ENCODE measurements at regions not wholly inside any gene's neighbourhood (a gene's known extent, or its start where the extent isn't known, plus 50 kb on each side); places are given as distances from the start of the nearest gene placed in this dataset.

GRCh38 chr2:187693923-187694322, 139.7 kb upstream of the TFPI start:
- no peak overlapping the region for H3K4me2 ChIP-seq
- peaks cover 17% of the 10 kb centered on the region for H3K9me2 ChIP-seq (ENCODE audit: insufficient read depth)
- DNase-seq (ENCODE audit: low spot score) = no peak
- H3K36me3 Mint-ChIP-seq (ENCODE audit: low read depth) = peaks cover 9% of the 10 kb centered on the region; the same call in 1 of the 3 replicates
- no peaks in the 10 kb centered on the region; the same call in 2 of the 3 replicates for H3K9me3 Mint-ChIP-seq
- H3K36me3 ChIP-seq (ENCODE audit: insufficient read depth) = no peaks in the 10 kb centered on the region
- H3K4me3 ChIP-seq = no peak overlapping the region
- H3K27me3 ChIP-seq (ENCODE audit: insufficient read depth) = no peaks in the 10 kb centered on the region
- no peaks in the 10 kb centered on the region; the same call in 2 of the 3 replicates for H3K4me1 Mint-ChIP-seq
- H3K27ac Mint-ChIP-seq = no peak overlapping the region
- H3K27me3 Mint-ChIP-seq (ENCODE audit: insufficient read depth, low read depth, poor library complexity) = peaks cover 3% of the 10 kb centered on the region
- no peaks in the 10 kb centered on the region for H3F3A ChIP-seq (replicated peaks; ENCODE audit: low read depth)
- no peak for ATAC-seq
- H2AFZ ChIP-seq = no peak overlapping the region
- TF ChIP-seq ETS1 (IDR thresholded peaks at IDR 0.05) (no peak), EZH2phosphoT487 (IDR thresholded peaks at IDR 0.05; ENCODE audit: unreplicated experiment) (no peak), NANOG (IDR thresholded peaks at IDR 0.05; ENCODE audit: borderline replicate concordance) (no peak), CREB1 (CRISPR knock-in tag; IDR thresholded peaks at IDR 0.05; ENCODE audit: low read depth) (no peak), CTCF (conservative IDR thresholded peaks at IDR 0.05; ENCODE audit: low read depth in 2 of 2) (no peak), ZNF462 (CRISPR knock-in tag; IDR thresholded peaks at IDR 0.05) (no peak), REST (IDR thresholded peaks at IDR 0.05; ENCODE audit: unreplicated experiment) (no peak), JUNB (IDR thresholded peaks at IDR 0.05; ENCODE audit: unreplicated experiment) (no peak), ZNF331 (CRISPR knock-in tag; IDR thresholded peaks at IDR 0.05; ENCODE audit: low read depth) (no peak), ZNF114 (CRISPR knock-in tag; IDR thresholded peaks at IDR 0.05) (no peak), EZH2 (IDR thresholded peaks at IDR 0.05; ENCODE audit: low read depth, unreplicated experiment) (no peak)
- no peak overlapping the region for H3K4me3 Mint-ChIP-seq
- H3K4me1 ChIP-seq (ENCODE audit: insufficient read depth) = no peaks in the 10 kb centered on the region
- no peaks in the 10 kb centered on the region for H3K79me2 ChIP-seq (replicated peaks; ENCODE audit: insufficient read depth)
- no peak overlapping the region for H3K27ac ChIP-seq (ENCODE audit: low read depth)
- no peaks in the 10 kb centered on the region for H4K20me1 ChIP-seq (replicated peaks; ENCODE audit: insufficient read depth)
